WI38 (cell line): ENCODE measurements at regions not wholly inside any gene's neighbourhood (a gene's known extent, or its start where the extent isn't known, plus 50 kb on each side); places are given as distances from the start of the nearest gene placed in this dataset.

ENCODE experiments used
- H3K4me3 ChIP-seq: 2 replicates; pipeline ENCODE4 v1.5.1; 2011; ENCODE audit warnings: low read depth, mild to moderate bottlenecking, control low read depth, low read length
- TF ChIP-seq, protein P1 (sequence below): IDR thresholded peaks from 2 replicates; pipeline ENCODE4 v1.5.1; 2012; ENCODE audit warnings: low read depth, mild to moderate bottlenecking, control low read depth, low read length

DNA sequence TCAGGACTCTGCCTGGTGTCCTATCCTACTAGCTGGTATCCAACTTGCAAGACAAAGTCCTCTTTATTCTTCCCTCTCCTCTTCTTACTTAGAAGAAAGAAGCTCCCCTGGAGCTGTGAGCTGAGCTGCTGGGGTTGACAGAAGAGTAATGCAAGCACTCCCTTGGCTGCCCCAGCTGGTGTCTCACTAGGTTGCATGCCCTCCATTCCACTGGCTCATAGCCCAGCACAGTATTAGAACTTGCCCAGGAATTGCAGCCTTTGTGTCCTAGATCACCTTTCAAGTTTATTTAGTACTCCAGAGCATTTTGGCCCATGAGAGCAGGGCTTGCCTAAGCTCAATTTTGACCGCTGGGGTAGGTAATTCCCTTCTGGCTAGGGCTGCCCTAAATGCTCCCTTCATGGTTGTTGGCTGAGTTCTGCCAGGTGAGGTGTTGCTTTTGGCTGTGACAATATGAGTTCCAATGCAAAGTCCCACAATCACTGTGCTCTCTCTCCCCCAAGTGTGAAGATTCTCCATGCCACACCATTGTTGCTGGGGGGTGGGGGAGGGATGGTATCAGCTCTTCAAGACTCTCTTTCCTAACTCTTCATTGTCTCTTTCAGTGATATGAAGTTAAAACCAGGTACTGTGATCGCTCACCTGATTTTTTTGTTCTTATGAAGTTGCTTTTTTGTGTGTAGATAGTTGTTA is 317.4 kb upstream of the DDHD1 start:
- no peak overlapping the region for H3K4me3 ChIP-seq

DNA sequence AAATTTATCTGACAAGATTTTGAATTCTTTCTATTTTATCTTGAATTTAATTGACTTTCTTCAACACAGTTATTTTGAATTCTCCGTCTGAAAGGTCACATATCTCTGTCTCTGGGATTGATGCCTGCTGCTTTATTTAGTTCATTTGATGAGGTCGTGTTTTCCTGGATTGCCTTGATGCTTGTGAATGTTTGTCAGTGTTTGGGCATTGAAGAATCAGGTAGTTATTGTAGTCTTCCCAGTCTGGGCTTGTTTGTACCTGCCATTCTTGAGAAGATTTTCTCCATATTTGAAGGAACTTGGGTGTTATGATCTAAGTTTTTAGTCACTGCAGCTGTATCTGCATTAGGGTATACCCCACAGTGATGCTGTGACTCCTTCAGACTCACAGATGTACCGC is 315.8 kb upstream of the DDHD1 start:
- H3K4me3 ChIP-seq: no peak overlapping the region
- TF ChIP-seq, protein P1, sequence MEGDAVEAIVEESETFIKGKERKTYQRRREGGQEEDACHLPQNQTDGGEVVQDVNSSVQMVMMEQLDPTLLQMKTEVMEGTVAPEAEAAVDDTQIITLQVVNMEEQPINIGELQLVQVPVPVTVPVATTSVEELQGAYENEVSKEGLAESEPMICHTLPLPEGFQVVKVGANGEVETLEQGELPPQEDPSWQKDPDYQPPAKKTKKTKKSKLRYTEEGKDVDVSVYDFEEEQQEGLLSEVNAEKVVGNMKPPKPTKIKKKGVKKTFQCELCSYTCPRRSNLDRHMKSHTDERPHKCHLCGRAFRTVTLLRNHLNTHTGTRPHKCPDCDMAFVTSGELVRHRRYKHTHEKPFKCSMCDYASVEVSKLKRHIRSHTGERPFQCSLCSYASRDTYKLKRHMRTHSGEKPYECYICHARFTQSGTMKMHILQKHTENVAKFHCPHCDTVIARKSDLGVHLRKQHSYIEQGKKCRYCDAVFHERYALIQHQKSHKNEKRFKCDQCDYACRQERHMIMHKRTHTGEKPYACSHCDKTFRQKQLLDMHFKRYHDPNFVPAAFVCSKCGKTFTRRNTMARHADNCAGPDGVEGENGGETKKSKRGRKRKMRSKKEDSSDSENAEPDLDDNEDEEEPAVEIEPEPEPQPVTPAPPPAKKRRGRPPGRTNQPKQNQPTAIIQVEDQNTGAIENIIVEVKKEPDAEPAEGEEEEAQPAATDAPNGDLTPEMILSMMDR: no peak

More for the DNA sequence above, 317.4 kb upstream of the DDHD1 start:
- TF ChIP-seq, protein P1: no peak

DNA sequence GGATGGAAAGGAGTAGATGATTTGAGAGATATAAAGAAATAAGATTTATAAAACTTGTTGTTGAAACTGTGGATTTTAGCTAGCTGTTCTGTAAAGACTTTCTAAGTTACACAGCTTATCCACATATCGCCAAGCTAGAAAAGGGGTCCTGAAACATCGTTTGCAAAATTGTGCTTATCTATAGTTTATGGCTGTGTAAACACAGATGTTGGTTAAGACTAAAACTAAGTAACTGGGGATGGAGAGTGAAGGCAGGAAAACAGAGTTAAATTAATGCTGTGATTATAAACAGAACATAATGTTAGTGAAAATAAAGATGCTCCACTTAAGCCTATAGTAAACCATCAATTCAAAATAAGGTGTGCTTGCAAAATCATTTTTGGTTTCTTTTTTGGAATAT is 311.3 kb upstream of the DDHD1 start:
- H3K4me3 ChIP-seq: no peak overlapping the region
- TF ChIP-seq, protein P1: no peak

DNA sequence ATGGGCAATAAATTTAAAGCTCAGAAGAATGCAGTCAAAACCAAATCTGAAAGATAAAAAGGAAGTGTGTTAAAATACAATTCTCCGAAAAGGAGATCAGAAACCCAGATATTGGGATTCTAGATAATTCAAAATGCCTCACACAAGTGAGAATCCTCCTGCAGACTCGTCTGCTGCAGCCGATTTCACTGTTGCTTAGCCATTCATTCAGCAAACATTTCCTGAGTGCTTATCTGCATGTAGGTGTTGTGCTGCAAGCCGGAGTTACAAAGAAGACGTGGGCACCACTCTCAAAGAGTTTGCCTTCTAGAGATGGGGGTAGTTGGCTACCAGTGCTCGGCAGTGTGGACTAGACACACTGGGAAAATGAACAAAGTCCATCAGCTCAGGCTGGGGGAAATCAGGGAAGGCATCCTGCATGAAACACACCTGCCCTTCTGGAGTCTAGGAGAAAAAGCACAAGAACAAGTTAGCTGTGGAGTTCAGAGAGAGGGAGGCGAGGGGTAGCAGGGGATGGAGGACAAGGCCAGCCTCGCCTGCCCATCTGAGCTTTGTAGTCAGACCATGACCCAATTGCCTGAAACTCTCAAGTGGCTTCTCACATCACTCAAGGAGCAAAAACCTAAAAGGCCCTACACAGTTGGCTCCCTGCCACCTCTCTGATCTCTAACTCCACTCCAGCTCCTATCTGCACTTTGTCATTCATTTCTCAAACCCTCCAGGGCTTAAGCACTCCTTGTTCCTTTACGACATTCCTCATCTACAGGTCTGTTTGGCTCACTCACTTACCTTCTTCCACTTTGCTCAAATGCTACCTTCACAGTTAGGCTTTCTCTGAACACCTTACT is 310.0 kb upstream of the DDHD1 start:
- TF ChIP-seq, protein P1: no peak
- H3K4me3 ChIP-seq: no peak overlapping the region

DNA sequence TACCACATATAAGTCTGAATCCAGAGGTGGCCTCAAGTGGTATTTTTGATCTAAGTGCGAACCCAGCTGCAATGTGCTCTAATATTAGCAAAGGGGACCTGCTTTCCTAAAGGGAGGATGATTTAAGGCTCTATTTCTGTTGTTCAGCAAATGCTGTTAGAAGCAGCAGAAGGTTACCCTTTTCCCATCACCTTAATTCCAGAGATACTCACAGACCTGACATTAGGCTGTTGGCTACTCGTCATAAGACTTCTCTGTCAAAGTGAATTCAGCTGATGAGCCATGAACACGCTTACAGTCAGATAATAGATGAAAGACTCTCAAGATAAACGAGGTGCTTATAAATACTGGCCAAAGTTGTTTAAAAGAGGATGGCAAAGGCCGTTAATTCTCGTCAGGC is 308.7 kb upstream of the DDHD1 start:
- TF ChIP-seq, protein P1: no peak
- no peak overlapping the region for H3K4me3 ChIP-seq

DNA sequence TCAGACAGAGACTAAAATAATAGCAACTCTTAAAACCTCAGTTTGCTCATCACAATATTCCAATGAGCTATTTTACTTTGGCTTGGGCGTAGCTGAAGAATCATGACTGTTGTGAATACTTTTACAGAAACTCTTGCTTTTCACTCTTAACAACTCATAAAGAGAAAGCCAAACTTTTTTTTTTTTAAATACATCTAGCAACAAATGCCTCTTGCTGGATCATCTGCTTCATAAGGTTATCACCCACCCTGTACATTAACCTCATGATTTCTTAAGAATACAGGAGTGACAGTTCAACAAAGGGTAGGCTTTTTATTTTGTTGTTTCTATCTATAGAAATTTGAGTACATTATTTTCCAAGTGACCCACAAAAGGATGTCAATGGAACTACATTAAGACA is 307.4 kb upstream of the DDHD1 start:
- TF ChIP-seq, protein P1: no peak
- no peak overlapping the region for H3K4me3 ChIP-seq

DNA sequence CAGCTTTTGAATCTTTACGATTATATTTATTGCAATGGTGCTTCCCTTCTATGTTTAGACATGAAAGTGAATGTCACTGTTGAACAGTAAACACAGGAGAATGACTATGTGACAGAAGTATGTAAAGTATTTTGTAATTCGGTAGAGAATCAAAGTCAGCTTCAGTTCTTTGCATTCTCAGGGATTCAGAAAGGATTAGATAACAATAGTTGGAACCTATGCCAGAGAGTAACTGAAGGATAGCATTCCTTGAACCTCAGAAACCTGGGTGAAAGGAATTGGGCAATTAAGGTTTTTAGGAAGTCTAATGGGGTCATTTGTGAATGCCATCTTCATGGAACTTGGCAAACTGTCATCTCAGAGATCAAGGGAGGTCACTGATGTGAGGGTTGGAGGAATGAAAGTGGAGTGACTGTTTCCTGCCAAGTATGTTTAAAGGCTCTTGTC is 305.3 kb upstream of the DDHD1 start:
- TF ChIP-seq, protein P1: no peak
- no peak overlapping the region for H3K4me3 ChIP-seq
